Endothelial cell of hepatic sinusoid (primary cell): ENCODE measurements at regions not wholly inside any gene's neighbourhood (a gene's known extent, or its start where the extent isn't known, plus 50 kb on each side); places are given as distances from the start of the nearest gene placed in this dataset.

Source experiments
- in situ Hi-C: cut with HindIII; loops from 2 replicates; pipeline ENCODE4 v1.10.0; 2017; ENCODE audit warnings: low sequenced_read_pairs

- in situ Hi-C loops, result no loop called here
Measured at GRCh38 chr11:128407962-128408361, 179.4 kb downstream of the ETS1 start.

GRCh38 chr11:128405714-128406662, 181.4 kb downstream of the ETS1 start:
- in situ Hi-C loops, result no loop called here

- in situ Hi-C loops, result no loop called here
Measured at GRCh38 chr11:128405112-128405511, 182.2 kb downstream of the ETS1 start.

- in situ Hi-C loops, result no loop called here
Measured at GRCh38 chr11:128404437-128404836, 182.9 kb downstream of the ETS1 start.

GRCh38 chr11:128400382-128401203, 186.8 kb downstream of the ETS1 start:
- in situ Hi-C loops, result no loop called here

- in situ Hi-C loops, result no loop called here
Measured at GRCh38 chr11:128399251-128400121, 187.9 kb downstream of the ETS1 start.

GRCh38 chr11:128398517-128399250, 188.7 kb downstream of the ETS1 start:
- in situ Hi-C loops, result no loop called here

- in situ Hi-C loops, result no loop called here
Measured at GRCh38 chr11:128397362-128397761, 190.0 kb downstream of the ETS1 start.

- in situ Hi-C loops, result loop anchor here (5.0 kb wide), 1 partner anchor 33 kb away; no protein-coding TSS in a partner anchor
Measured at GRCh38 chr11:128394431-128395089, 192.8 kb downstream of the ETS1 start.

- in situ Hi-C loops, result loop anchor here (5.0 kb wide), 1 partner anchor 35 kb away; no protein-coding TSS in a partner anchor
Measured at GRCh38 chr11:128392259-128392658, 195.1 kb downstream of the ETS1 start.

- in situ Hi-C loops, result loop anchor here (5.0 kb wide), 1 partner anchor 35 kb away; no protein-coding TSS in a partner anchor
Measured at GRCh38 chr11:128391811-128392210, 195.5 kb downstream of the ETS1 start.

- in situ Hi-C loops, result loop anchor here (5.0 kb wide), 1 partner anchor 37 kb away; no protein-coding TSS in a partner anchor
Measured at GRCh38 chr11:128390246-128390645, 197.1 kb downstream of the ETS1 start.

- in situ Hi-C loops, result no loop called here
Measured at GRCh38 chr11:128389461-128389976, 197.8 kb downstream of the ETS1 start.

- in situ Hi-C loops, result no loop called here
Measured at GRCh38 chr11:128388206-128388815, 199.0 kb downstream of the ETS1 start.

GRCh38 chr11:128379587-128380580, 207.5 kb downstream of the ETS1 start:
- in situ Hi-C loops, result no loop called here

GRCh38 chr11:128375961-128376360, 211.4 kb downstream of the ETS1 start:
- in situ Hi-C loops, result no loop called here

GRCh38 chr11:128374026-128374425, 213.3 kb downstream of the ETS1 start:
- in situ Hi-C loops, result no loop called here
